ENCODE measurements at regions not wholly inside any gene's neighbourhood (a gene's known extent, or its start where the extent isn't known, plus 50 kb on each side); places are given as distances from the start of the nearest gene placed in this dataset.

DNA sequence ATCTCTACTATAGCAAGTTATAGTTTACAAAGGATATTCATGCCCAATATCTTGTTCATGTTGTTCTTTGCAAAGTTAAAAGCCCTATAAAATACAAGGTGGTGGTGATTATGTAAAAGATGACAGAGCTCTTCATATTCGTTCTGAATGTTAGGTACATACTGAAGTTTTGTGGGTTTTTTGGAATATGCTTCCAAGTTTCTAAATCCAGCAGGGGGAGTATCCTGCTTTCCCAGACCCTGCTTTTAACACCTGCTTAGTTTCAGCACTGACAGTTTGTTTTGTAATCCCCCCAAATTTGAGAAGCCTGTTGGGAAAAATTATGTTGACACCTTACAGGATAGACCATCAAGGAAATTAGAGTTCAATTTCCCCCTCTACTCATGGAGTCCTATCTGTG, 438.3 kb downstream of the SH3GL2 start:
- TF ChIP-seq, protein P1, sequence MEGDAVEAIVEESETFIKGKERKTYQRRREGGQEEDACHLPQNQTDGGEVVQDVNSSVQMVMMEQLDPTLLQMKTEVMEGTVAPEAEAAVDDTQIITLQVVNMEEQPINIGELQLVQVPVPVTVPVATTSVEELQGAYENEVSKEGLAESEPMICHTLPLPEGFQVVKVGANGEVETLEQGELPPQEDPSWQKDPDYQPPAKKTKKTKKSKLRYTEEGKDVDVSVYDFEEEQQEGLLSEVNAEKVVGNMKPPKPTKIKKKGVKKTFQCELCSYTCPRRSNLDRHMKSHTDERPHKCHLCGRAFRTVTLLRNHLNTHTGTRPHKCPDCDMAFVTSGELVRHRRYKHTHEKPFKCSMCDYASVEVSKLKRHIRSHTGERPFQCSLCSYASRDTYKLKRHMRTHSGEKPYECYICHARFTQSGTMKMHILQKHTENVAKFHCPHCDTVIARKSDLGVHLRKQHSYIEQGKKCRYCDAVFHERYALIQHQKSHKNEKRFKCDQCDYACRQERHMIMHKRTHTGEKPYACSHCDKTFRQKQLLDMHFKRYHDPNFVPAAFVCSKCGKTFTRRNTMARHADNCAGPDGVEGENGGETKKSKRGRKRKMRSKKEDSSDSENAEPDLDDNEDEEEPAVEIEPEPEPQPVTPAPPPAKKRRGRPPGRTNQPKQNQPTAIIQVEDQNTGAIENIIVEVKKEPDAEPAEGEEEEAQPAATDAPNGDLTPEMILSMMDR (conservative IDR thresholded peaks at IDR 0.05) = peak; percentile 19; the same call in 1 of the 2 replicates
- TF ChIP-seq ZFX (IDR thresholded peaks at IDR 0.05) = no peak

Measured in C4-2B (cell line).